HCT116 (cell line): ENCODE measurements at regions not wholly inside any gene's neighbourhood (a gene's known extent, or its start where the extent isn't known, plus 50 kb on each side); places are given as distances from the start of the nearest gene placed in this dataset.

Source experiments
- ATAC-seq: fragments of 200-7000 bp; cut with Tn5 transposase; 2 replicates; pipeline ENCODE4 v1.9.1; 2020; ENCODE audit warnings: mild to moderate bottlenecking, moderate library complexity
- BruUV-seq: library from RNA; stranded (reverse); fragments of 400-500 nt; replicated peaks from 2 replicates; lab custom pipeline; 2021; lab: Mats Ljungman, UMichigan
- CTCF ChIA-PET: fragments of 300-600 bp; sonication (Branson Sonifier 250); formaldehyde crosslinking; loops from one replicate; lab custom pipeline; 2021; ENCODE audit warnings: antibody characterized with exemption; lab: Charles Lee
- POLR2A ChIA-PET: fragments of 300-600, 350-600 bp; sonication (Branson Sonifier 250); formaldehyde crosslinking; loops from one replicate; lab custom pipeline; 2021; ENCODE audit warnings: antibody characterized with exemption; lab: Charles Lee
- RAD21 ChIA-PET, 2 experiments: fragments of 300-600 bp; sonication (Branson Sonifier 250); formaldehyde crosslinking; loops; one replicate each; lab custom pipeline; 2023; ENCODE audit warnings: low total read pairs in 2 of 2; ENCODE audit not compliant: uncharacterized antibody in 2 of 2, unreplicated experiment in 2 of 2, low non-redundant PET in 1 of 2; lab: Charles Lee
- DNase-seq: peaks from one replicate; pipeline ENCODE4 v3.0.0-alpha.2; 2010; ENCODE audit warnings: low read depth, low spot score
- H2AFZ ChIP-seq: fragments of 200-600 bp; shearing (Covaris generic), sonication (generic); 2 replicates; pipeline ENCODE4 v1.6.1; 2017; ENCODE audit warnings: low read depth, mixed run types, mixed read lengths, antibody characterized with exemption, low read length; ENCODE audit not compliant: poor library complexity, severe bottlenecking
- H3K27ac ChIP-seq: 2 replicates; pipeline ENCODE4 v1.5.1; 2012; ENCODE audit warnings: low read depth, low read length
- H3K27me3 ChIP-seq: fragments of 200-600 bp; sonication (generic); 2 replicates; pipeline ENCODE4 v1.6.1; 2016; ENCODE audit warnings: mixed run types, low read length, mixed read lengths; ENCODE audit not compliant: insufficient read depth
- H3K36me3 ChIP-seq, 2 experiments: fragments of 200-500 bp in 1 of 2; fragments of 200-600 bp in 1 of 2; sonication (Bioruptor generic) in 1 of 2; sonication (generic) in 1 of 2; 2 replicates each; pipeline versions ENCODE4 v1.5.1 to v1.6.1; 2014 to 2016; ENCODE audit warnings: low read length in 2 of 2, inconsistent platforms in 1 of 2, mixed read lengths in 1 of 2, mixed run types in 1 of 2; ENCODE audit not compliant: insufficient read depth in 2 of 2, control insufficient read depth in 1 of 2
- H3K4me1 ChIP-seq, 2 experiments: fragments of 200-600 bp in 1 of 2; sonication (generic) in 1 of 2; 2 replicates each; pipeline versions ENCODE4 v1.5.1 to v1.6.1; 2012 to 2017; ENCODE audit warnings: low read length in 2 of 2, inconsistent platforms in 1 of 2, mild to moderate bottlenecking in 1 of 2, mixed read lengths in 1 of 2, mixed run types in 1 of 2, moderate library complexity in 1 of 2; ENCODE audit not compliant: insufficient read depth in 2 of 2, control insufficient read depth in 1 of 2
- H3K4me2 ChIP-seq: fragments of 200-600 bp; sonication (generic); 2 replicates; pipeline ENCODE4 v1.6.1; 2017; ENCODE audit warnings: mixed run types, low read length, mixed read lengths
- H3K4me3 ChIP-seq, 2 experiments: fragments of 200-600 bp in 1 of 2; sonication (generic) in 1 of 2; replicated peaks in 1 of 2; 2 replicates each; pipeline ENCODE4 v1.5.1; 2011 to 2016; ENCODE audit warnings: low read length in 2 of 2, control low read depth in 1 of 2, low read depth in 1 of 2, mild to moderate bottlenecking in 1 of 2, mixed read lengths in 1 of 2, mixed run types in 1 of 2
- H3K79me2 ChIP-seq: fragments of 200-600 bp; sonication (generic); 2 replicates; pipeline ENCODE4 v1.6.1; 2017; ENCODE audit warnings: mild to moderate bottlenecking, mixed run types, low read length, moderate library complexity, mixed read lengths; ENCODE audit not compliant: insufficient read depth
- H3K9ac ChIP-seq: fragments of 200-600 bp; sonication (generic); 2 replicates; pipeline ENCODE4 v1.6.1; 2016; ENCODE audit warnings: low read length, mixed read lengths
- H3K9me2 ChIP-seq: fragments of 200-600 bp; sonication (generic), shearing (Covaris generic); 2 replicates; pipeline ENCODE4 v1.6.1; 2017; ENCODE audit warnings: mixed run types, mild to moderate bottlenecking, moderate library complexity; ENCODE audit not compliant: insufficient read depth
- H3K9me3 ChIP-seq, 2 experiments: fragments of 200-500 bp in 1 of 2; fragments of 200-600 bp in 1 of 2; sonication (Bioruptor generic) in 1 of 2; sonication (generic) in 1 of 2; 2 replicates each; pipeline ENCODE4 v1.6.1; 2014 to 2017; ENCODE audit warnings: low read length in 2 of 2, mixed read lengths in 2 of 2, inconsistent platforms in 1 of 2, low read depth in 1 of 2, mild to moderate bottlenecking in 1 of 2, mixed run types in 1 of 2, moderate library complexity in 1 of 2; ENCODE audit not compliant: control insufficient read depth in 1 of 2, insufficient read depth in 1 of 2
- H4K20me1 ChIP-seq: fragments of 200-600 bp; sonication (generic), shearing (Covaris generic); 2 replicates; pipeline ENCODE4 v1.6.1; 2017; ENCODE audit warnings: mixed run types, mild to moderate bottlenecking, moderate library complexity; ENCODE audit not compliant: insufficient read depth
- CBX3 ChIP-seq: IDR thresholded peaks from 2 replicates; pipeline ENCODE4 v1.6.1; 2012; ENCODE audit warnings: low read depth
- CEBPB ChIP-seq: IDR thresholded peaks from 2 replicates; pipeline ENCODE4 v1.6.1; 2012; ENCODE audit warnings: low read depth
- ELF1 ChIP-seq: IDR thresholded peaks from 2 replicates; pipeline ENCODE4 v1.6.1; 2012; ENCODE audit warnings: low read depth, borderline replicate concordance
- EZH2 ChIP-seq: fragments of 200-600 bp; sonication (generic); IDR thresholded peaks from 2 replicates; pipeline ENCODE4 v1.6.1; 2017; ENCODE audit warnings: antibody characterized with exemption, mixed run types
- EZH2phosphoT487 ChIP-seq: fragments of 200-600 bp; IDR thresholded peaks from 2 replicates; pipeline ENCODE4 v1.6.1; 2018; ENCODE audit warnings: antibody characterized with exemption, borderline replicate concordance
- FOSL1 ChIP-seq: IDR thresholded peaks from 2 replicates; pipeline ENCODE4 v1.6.1; 2012; ENCODE audit warnings: low read depth
- JUND ChIP-seq: IDR thresholded peaks from 2 replicates; pipeline ENCODE4 v1.6.1; 2012
- POLR2A ChIP-seq: IDR thresholded peaks from 2 replicates; pipeline ENCODE4 v1.7.0; 2011; ENCODE audit warnings: borderline replicate concordance; ENCODE audit not compliant: insufficient read depth, insufficient read length; ENCODE audit errors: extremely low read depth
- SIN3A ChIP-seq: IDR thresholded peaks from 2 replicates; pipeline ENCODE4 v1.6.1; 2012; ENCODE audit warnings: low read depth
- SP1 ChIP-seq: IDR thresholded peaks from 2 replicates; pipeline ENCODE4 v1.6.1; 2012; ENCODE audit warnings: low read depth
- SRF ChIP-seq: IDR thresholded peaks from 2 replicates; pipeline ENCODE4 v1.6.1; 2012; ENCODE audit warnings: low read depth
- ZFX ChIP-seq: fragments of 450-650 bp; IDR thresholded peaks from 2 replicates; pipeline ENCODE4 v1.6.1; 2017
- intact Hi-C: fragments of 100-400 bp; cut with micrococcal nuclease; formaldehyde crosslinking; loops from 2 replicates; pipeline ENCODE4 v1.10.0; 2022
- TF ChIP-seq, protein P1 (sequence below): IDR thresholded peaks from 2 replicates; pipeline ENCODE4 v1.6.1; 2012; ENCODE audit warnings: low read depth
- TF ChIP-seq, protein P2 (sequence below): IDR thresholded peaks from 2 replicates; pipeline ENCODE4 v1.6.1; 2012
- TF ChIP-seq, protein P3 (sequence below): IDR thresholded peaks from 2 replicates; pipeline ENCODE4 v1.6.1; 2012
- TF ChIP-seq, protein P4 (sequence below): IDR thresholded peaks from 2 replicates; pipeline ENCODE4 v1.6.1; 2011; ENCODE audit warnings: mild to moderate bottlenecking, low read length, moderate library complexity; ENCODE audit not compliant: insufficient replicate concordance; ENCODE audit errors: extremely low read depth

DNA sequence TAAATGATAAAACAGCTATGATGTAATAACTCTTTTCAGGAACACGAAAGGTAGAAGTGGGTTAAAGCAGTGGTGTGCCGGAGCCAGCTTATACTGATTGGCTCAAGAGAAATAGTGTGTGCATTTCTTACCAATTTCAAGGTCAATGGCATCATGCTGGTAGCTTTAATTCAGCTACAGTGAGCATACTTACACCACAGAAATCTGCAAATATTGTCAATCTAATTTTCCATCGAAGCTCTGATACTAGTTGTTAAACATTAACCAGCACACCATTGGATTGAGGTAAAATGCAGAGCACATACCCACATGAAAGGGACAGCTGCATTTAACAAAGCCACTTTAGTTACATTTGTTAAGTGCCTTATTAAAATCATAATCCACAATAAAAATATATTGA lies 225.7 kb downstream of the KCNC2 start:
- H3K36me3 ChIP-seq: no peaks in the 10 kb centered on the region
- ATAC-seq (no peak), DNase-seq (no peak)
- BruUV-seq: no TSS peak
- H3K9ac ChIP-seq: no peak overlapping the region
- no peaks in the 10 kb centered on the region for H3K9me2 ChIP-seq
- ChIA-PET POLR2A (no interaction called here), RAD21 (no interaction called here), CTCF (no interaction called here)
- no peaks in the 10 kb centered on the region for H3K9me3 ChIP-seq
- H3K27ac ChIP-seq: no peak overlapping the region
- no peak overlapping the region for H3K4me3 ChIP-seq
- no peak overlapping the region for H3K4me2 ChIP-seq
- no peak overlapping the region for H2AFZ ChIP-seq
- TF ChIP-seq POLR2A (no peak), ELF1 (no peak), FOSL1 (no peak), SP1 (no peak), CEBPB (no peak), ZFX (no peak), EZH2phosphoT487 (no peak), EZH2 (no peak), JUND (no peak), SRF (no peak), CBX3 (no peak), SIN3A (no peak)
- TF ChIP-seq, protein P1, sequence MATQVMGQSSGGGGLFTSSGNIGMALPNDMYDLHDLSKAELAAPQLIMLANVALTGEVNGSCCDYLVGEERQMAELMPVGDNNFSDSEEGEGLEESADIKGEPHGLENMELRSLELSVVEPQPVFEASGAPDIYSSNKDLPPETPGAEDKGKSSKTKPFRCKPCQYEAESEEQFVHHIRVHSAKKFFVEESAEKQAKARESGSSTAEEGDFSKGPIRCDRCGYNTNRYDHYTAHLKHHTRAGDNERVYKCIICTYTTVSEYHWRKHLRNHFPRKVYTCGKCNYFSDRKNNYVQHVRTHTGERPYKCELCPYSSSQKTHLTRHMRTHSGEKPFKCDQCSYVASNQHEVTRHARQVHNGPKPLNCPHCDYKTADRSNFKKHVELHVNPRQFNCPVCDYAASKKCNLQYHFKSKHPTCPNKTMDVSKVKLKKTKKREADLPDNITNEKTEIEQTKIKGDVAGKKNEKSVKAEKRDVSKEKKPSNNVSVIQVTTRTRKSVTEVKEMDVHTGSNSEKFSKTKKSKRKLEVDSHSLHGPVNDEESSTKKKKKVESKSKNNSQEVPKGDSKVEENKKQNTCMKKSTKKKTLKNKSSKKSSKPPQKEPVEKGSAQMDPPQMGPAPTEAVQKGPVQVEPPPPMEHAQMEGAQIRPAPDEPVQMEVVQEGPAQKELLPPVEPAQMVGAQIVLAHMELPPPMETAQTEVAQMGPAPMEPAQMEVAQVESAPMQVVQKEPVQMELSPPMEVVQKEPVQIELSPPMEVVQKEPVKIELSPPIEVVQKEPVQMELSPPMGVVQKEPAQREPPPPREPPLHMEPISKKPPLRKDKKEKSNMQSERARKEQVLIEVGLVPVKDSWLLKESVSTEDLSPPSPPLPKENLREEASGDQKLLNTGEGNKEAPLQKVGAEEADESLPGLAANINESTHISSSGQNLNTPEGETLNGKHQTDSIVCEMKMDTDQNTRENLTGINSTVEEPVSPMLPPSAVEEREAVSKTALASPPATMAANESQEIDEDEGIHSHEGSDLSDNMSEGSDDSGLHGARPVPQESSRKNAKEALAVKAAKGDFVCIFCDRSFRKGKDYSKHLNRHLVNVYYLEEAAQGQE: no peak
- TF ChIP-seq, protein P2, sequence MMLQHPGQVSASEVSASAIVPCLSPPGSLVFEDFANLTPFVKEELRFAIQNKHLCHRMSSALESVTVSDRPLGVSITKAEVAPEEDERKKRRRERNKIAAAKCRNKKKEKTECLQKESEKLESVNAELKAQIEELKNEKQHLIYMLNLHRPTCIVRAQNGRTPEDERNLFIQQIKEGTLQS: no peak
- TF ChIP-seq, protein P3, sequence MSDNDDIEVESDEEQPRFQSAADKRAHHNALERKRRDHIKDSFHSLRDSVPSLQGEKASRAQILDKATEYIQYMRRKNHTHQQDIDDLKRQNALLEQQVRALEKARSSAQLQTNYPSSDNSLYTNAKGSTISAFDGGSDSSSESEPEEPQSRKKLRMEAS: no peak
- TF ChIP-seq, protein P4, sequence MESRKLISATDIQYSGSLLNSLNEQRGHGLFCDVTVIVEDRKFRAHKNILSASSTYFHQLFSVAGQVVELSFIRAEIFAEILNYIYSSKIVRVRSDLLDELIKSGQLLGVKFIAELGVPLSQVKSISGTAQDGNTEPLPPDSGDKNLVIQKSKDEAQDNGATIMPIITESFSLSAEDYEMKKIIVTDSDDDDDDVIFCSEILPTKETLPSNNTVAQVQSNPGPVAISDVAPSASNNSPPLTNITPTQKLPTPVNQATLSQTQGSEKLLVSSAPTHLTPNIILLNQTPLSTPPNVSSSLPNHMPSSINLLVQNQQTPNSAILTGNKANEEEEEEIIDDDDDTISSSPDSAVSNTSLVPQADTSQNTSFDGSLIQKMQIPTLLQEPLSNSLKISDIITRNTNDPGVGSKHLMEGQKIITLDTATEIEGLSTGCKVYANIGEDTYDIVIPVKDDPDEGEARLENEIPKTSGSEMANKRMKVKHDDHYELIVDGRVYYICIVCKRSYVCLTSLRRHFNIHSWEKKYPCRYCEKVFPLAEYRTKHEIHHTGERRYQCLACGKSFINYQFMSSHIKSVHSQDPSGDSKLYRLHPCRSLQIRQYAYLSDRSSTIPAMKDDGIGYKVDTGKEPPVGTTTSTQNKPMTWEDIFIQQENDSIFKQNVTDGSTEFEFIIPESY: no peak
- H3K27me3 ChIP-seq: no peaks in the 10 kb centered on the region
- intact Hi-C loops: no loop called here
- H4K20me1 ChIP-seq: no peaks in the 10 kb centered on the region
- H3K79me2 ChIP-seq: no peaks in the 10 kb centered on the region
- H3K4me1 ChIP-seq: peaks cover 5 to 11% of the 10 kb centered on the region in 2 experiments; a peak in 2 of 4 replicates
